ENCODE measurements at regions not wholly inside any gene's neighbourhood (a gene's known extent, or its start where the extent isn't known, plus 50 kb on each side); places are given as distances from the start of the nearest gene placed in this dataset.
A peak's percentile ranks its signal among the peaks of the same experiment; 100 is the strongest.

- H3K4me1 Mint-ChIP-seq (ENCODE audit: low read depth): peaks cover 54% of the 10 kb centered on the region
- H3K27ac Mint-ChIP-seq: no peak overlapping the region
- ATAC-seq (no peak), DNase-seq (no peak)
- no peak overlapping the region for H3K4me3 Mint-ChIP-seq
- ChIA-PET CTCF (interaction anchor here (1.2 kb wide), 1 partner anchor 30 kb away, joined by 3 read pairs; no protein-coding TSS in a partner anchor), POLR2A (interaction anchor here (0.6 kb wide), 1 partner anchor 109 kb away, joined by 3 read pairs; no protein-coding TSS in a partner anchor)
- peaks cover 19% of the 10 kb centered on the region for H3K36me3 Mint-ChIP-seq (ENCODE audit: low read depth)
- no peaks in the 10 kb centered on the region for H3K27me3 Mint-ChIP-seq (ENCODE audit: low read depth)
- peaks cover 16% of the 10 kb centered on the region for H3K9me3 Mint-ChIP-seq (ENCODE audit: insufficient read depth)
These were observed 475.6 kb downstream of the COG6 start for GRCh38 chr13:40130871-40131636.

GRCh38 chr13:40132249-40132648 is 476.8 kb downstream of the COG6 start:
- Mint-ChIP-seq H3K9me3 (ENCODE audit: insufficient read depth) (peaks cover 16% of the 10 kb centered on the region), H3K27ac (peak overlapping the region; percentile 16), H3K36me3 (ENCODE audit: low read depth) (peaks cover 19% of the 10 kb centered on the region), H3K4me3 (no peak overlapping the region), H3K4me1 (ENCODE audit: low read depth) (peaks cover 42% of the 10 kb centered on the region), H3K27me3 (ENCODE audit: low read depth) (no peaks in the 10 kb centered on the region)
- ChIA-PET CTCF (no interaction called here), POLR2A (no interaction called here)
- ATAC-seq: peak; percentile 70
- DNase-seq: peak; percentile 57

GRCh38 chr13:40136896-40137295 is 481.4 kb downstream of the COG6 start:
- peaks cover 9% of the 10 kb centered on the region for H3K4me1 Mint-ChIP-seq (ENCODE audit: low read depth)
- ATAC-seq: no peak
- POLR2A ChIA-PET: interaction anchor here (1.9 kb wide), 1 partner anchor 12 kb away, joined by 5 read pairs; no protein-coding TSS in a partner anchor
- H3K4me3 Mint-ChIP-seq: no peak overlapping the region
- H3K9me3 Mint-ChIP-seq (ENCODE audit: insufficient read depth): peaks cover 4% of the 10 kb centered on the region
- CTCF ChIA-PET: interaction anchor here (1.4 to 2.0 kb wide), 2 partner anchors 50 to 67 kb away, joined by 4 to 5 read pairs; no protein-coding TSS in a partner anchor
- DNase-seq: no peak
- H3K36me3 Mint-ChIP-seq (ENCODE audit: low read depth): peaks cover 3% of the 10 kb centered on the region
- H3K27ac Mint-ChIP-seq: no peak overlapping the region
- H3K27me3 Mint-ChIP-seq (ENCODE audit: low read depth): no peaks in the 10 kb centered on the region

GRCh38 chr13:40137400-40137799 is 481.9 kb downstream of the COG6 start:
- H3K36me3 Mint-ChIP-seq (ENCODE audit: low read depth): no peaks in the 10 kb centered on the region
- H3K9me3 Mint-ChIP-seq (ENCODE audit: insufficient read depth): no peaks in the 10 kb centered on the region
- peaks cover 5% of the 10 kb centered on the region for H3K4me1 Mint-ChIP-seq (ENCODE audit: low read depth)
- no peak overlapping the region for H3K4me3 Mint-ChIP-seq
- ATAC-seq: no peak
- POLR2A ChIA-PET: interaction anchor here (1.1 to 1.9 kb wide), 2 partner anchors 11 to 527 kb away, joined by 3 to 5 read pairs; no protein-coding TSS in a partner anchor
- H3K27ac Mint-ChIP-seq: no peak overlapping the region
- no peak for DNase-seq
- CTCF ChIA-PET: interaction anchor here (1.4 to 2.0 kb wide), 2 partner anchors 50 to 68 kb away, joined by 4 to 5 read pairs; no protein-coding TSS in a partner anchor
- H3K27me3 Mint-ChIP-seq (ENCODE audit: low read depth): no peaks in the 10 kb centered on the region

- Mint-ChIP-seq H3K27ac (no peak overlapping the region), H3K36me3 (ENCODE audit: low read depth) (no peaks in the 10 kb centered on the region), H3K9me3 (ENCODE audit: insufficient read depth) (no peaks in the 10 kb centered on the region), H3K4me1 (ENCODE audit: low read depth) (peaks cover 12% of the 10 kb centered on the region), H3K27me3 (ENCODE audit: low read depth) (no peaks in the 10 kb centered on the region), H3K4me3 (no peak overlapping the region)
- ChIA-PET POLR2A (no interaction called here), CTCF (no interaction called here)
- DNase-seq (no peak), ATAC-seq (no peak)
These were observed 484.5 kb downstream of the COG6 start for GRCh38 chr13:40139896-40140520.

- DNase-seq (no peak), ATAC-seq (no peak)
- ChIA-PET POLR2A (no interaction called here), CTCF (no interaction called here)
- Mint-ChIP-seq H3K27ac (no peak overlapping the region), H3K9me3 (ENCODE audit: insufficient read depth) (no peaks in the 10 kb centered on the region), H3K27me3 (ENCODE audit: low read depth) (no peaks in the 10 kb centered on the region), H3K36me3 (ENCODE audit: low read depth) (no peaks in the 10 kb centered on the region), H3K4me1 (ENCODE audit: low read depth) (peaks cover 30% of the 10 kb centered on the region), H3K4me3 (no peak overlapping the region)
These were observed 486.5 kb downstream of the COG6 start for GRCh38 chr13:40141859-40142555.

GRCh38 chr13:40143106-40143505 is 487.6 kb downstream of the COG6 start:
- H3K27me3 Mint-ChIP-seq (ENCODE audit: low read depth): no peaks in the 10 kb centered on the region
- peaks cover 39% of the 10 kb centered on the region for H3K4me1 Mint-ChIP-seq (ENCODE audit: low read depth)
- ChIA-PET POLR2A (no interaction called here), CTCF (interaction anchor here (0.7 to 1.1 kb wide), 2 partner anchors 43 to 44 kb away, joined by 3 read pairs; no protein-coding TSS in a partner anchor)
- H3K9me3 Mint-ChIP-seq (ENCODE audit: insufficient read depth): no peaks in the 10 kb centered on the region
- ATAC-seq (no peak), DNase-seq (no peak)
- H3K4me3 Mint-ChIP-seq: no peak overlapping the region
- H3K36me3 Mint-ChIP-seq (ENCODE audit: low read depth): no peaks in the 10 kb centered on the region
- no peak overlapping the region for H3K27ac Mint-ChIP-seq

- ATAC-seq (no peak), DNase-seq (no peak)
- Mint-ChIP-seq H3K4me1 (ENCODE audit: low read depth) (peaks cover 44% of the 10 kb centered on the region), H3K9me3 (ENCODE audit: insufficient read depth) (no peaks in the 10 kb centered on the region), H3K27me3 (ENCODE audit: low read depth) (no peaks in the 10 kb centered on the region), H3K4me3 (no peak overlapping the region), H3K36me3 (ENCODE audit: low read depth) (no peaks in the 10 kb centered on the region), H3K27ac (no peak overlapping the region)
- ChIA-PET CTCF (interaction anchor here (1.1 kb wide), 1 partner anchor 43 kb away, joined by 3 read pairs; no protein-coding TSS in a partner anchor), POLR2A (no interaction called here)
These were observed 488.1 kb downstream of the COG6 start for GRCh38 chr13:40143559-40143958.

GRCh38 chr13:40145139-40145538 is 489.7 kb downstream of the COG6 start:
- POLR2A ChIA-PET: interaction anchor here (1.1 kb wide), 1 partner anchor 519 kb away, joined by 3 read pairs; no protein-coding TSS in a partner anchor
- Mint-ChIP-seq H3K27me3 (ENCODE audit: low read depth) (no peaks in the 10 kb centered on the region), H3K4me1 (ENCODE audit: low read depth) (peaks cover 56% of the 10 kb centered on the region), H3K4me3 (no peak overlapping the region), H3K9me3 (ENCODE audit: insufficient read depth) (no peaks in the 10 kb centered on the region), H3K27ac (peak overlapping the region; percentile 18), H3K36me3 (ENCODE audit: low read depth) (no peaks in the 10 kb centered on the region)
- DNase-seq: no peak
- CTCF ChIA-PET: interaction anchor here (1.0 kb wide), 1 partner anchor 43 kb away, joined by 3 read pairs; no protein-coding TSS in a partner anchor
- ATAC-seq: no peak

- Mint-ChIP-seq H3K27me3 (ENCODE audit: low read depth) (no peaks in the 10 kb centered on the region), H3K4me3 (no peak overlapping the region), H3K36me3 (ENCODE audit: low read depth) (no peaks in the 10 kb centered on the region), H3K4me1 (ENCODE audit: low read depth) (peaks cover 56% of the 10 kb centered on the region), H3K27ac (no peak overlapping the region), H3K9me3 (ENCODE audit: insufficient read depth) (no peaks in the 10 kb centered on the region)
- POLR2A ChIA-PET: interaction anchor here (1.2 kb wide), 1 partner anchor 41 kb away, joined by 3 read pairs; no protein-coding TSS in a partner anchor
- CTCF ChIA-PET: no interaction called here
- DNase-seq: no peak
- no peak for ATAC-seq
These were observed 490.6 kb downstream of the COG6 start for GRCh38 chr13:40146063-40146462.

GRCh38 chr13:40146611-40147117 is 491.2 kb downstream of the COG6 start:
- ATAC-seq: peak; percentile 39
- no peaks in the 10 kb centered on the region for H3K27me3 Mint-ChIP-seq (ENCODE audit: low read depth)

More at GRCh38 chr13:40146611-40147117, 491.2 kb downstream of the COG6 start:
- ChIA-PET CTCF (no interaction called here), POLR2A (interaction anchor here (1.2 kb wide), 1 partner anchor 41 kb away, joined by 3 read pairs; no protein-coding TSS in a partner anchor)
- no peak overlapping the region for H3K27ac Mint-ChIP-seq
- no peak for DNase-seq
- H3K36me3 Mint-ChIP-seq (ENCODE audit: low read depth): no peaks in the 10 kb centered on the region
- no peak overlapping the region for H3K4me3 Mint-ChIP-seq
- H3K9me3 Mint-ChIP-seq (ENCODE audit: insufficient read depth): no peaks in the 10 kb centered on the region
- H3K4me1 Mint-ChIP-seq (ENCODE audit: low read depth): peaks cover 56% of the 10 kb centered on the region
